ENCODE measurements at regions not wholly inside any gene's neighbourhood (a gene's known extent, or its start where the extent isn't known, plus 50 kb on each side); places are given as distances from the start of the nearest gene placed in this dataset.
A peak's percentile ranks its signal among the peaks of the same experiment; 100 is the strongest.
"Not testable (repeated sequence)": the region's sequence is repeated elsewhere in the genome, so short reads cannot be mapped to it uniquely, and the experiment has no call there.

DNA sequence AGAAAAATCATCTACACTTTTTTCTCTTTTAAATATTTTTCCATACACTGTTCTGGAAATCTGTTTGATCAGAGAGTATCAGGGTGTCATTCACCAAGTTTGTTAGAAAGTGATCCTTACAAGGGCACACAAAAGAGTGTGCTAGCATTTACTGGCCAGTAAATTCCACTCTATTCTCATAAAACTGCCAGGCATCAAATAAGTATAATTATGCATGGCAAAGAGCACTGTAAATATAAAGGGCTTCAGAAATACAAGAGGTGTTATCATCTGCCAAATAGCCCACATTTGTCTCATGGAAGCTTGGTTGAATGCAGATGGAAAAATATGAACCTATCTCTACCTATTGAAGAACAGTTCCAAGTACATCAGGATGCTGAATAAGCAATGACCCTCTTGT lies 847.3 kb upstream of the ACVR2A start:
- DNase-seq: no peak

DNA sequence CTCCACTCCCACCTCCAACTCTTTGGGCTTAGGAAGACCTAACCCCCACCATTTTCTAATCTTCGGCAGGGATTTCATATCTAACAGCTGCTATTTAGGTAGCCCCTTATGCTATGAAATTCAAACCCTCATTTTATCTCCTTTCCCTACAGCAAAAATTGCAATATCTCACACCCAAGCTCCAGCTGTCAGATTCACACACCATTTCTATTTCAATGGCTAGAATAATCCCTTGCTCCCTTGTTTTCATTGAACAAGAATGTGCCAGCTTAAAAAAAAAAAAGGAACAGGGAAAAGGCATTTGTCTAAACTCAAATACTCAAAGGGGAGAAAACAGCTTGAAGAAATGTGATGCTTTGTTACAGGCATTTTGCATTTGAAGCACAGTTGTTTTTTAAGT lies 850.6 kb upstream of the ACVR2A start:
- no peak for DNase-seq

DNA sequence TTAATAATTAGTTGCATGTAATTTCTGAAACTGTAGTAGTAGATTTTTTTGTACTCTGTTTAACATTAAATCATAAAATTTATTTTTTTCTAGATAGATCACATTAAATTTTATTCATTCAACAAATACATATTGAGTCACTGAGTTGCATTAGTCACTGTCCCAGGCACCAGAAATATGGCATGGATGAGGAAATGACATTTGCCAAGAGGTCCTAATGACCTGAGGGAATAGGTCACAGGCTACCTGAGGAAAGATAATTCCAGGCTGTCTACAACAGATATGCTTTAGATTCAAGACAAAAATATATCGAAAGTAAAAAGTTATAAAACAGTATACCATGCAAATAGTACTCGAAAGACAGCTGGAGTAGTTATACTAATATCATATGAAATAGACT lies 852.4 kb upstream of the ACVR2A start:
- DNase-seq: no peak

GRCh38 chr2:146992057-146992456 lies 852.8 kb upstream of the ACVR2A start:
- no peak for DNase-seq

GRCh38 chr2:146990311-146991054 lies 854.3 kb upstream of the ACVR2A start:
- DNase-seq: peak; percentile 53

DNA sequence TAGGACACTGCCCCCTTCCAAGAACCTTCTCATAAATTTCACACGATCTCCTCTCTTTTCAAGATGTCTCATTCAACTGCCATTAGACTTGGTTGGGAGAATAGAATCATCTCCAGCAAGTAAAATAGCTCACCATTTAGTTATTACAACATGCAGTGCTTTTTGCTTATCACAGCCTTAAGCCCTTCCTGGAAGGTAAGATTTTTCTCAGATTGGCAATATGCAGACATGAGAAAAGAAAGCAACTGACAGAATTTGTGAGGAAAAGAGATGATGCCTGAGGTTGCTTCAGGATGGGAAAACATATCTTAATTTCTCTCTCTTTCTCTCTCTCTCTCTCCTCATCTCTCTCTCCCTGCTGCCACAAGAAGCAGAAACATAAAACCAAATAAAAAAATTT lies 855.1 kb upstream of the ACVR2A start:
- DNase-seq: no peak

DNA sequence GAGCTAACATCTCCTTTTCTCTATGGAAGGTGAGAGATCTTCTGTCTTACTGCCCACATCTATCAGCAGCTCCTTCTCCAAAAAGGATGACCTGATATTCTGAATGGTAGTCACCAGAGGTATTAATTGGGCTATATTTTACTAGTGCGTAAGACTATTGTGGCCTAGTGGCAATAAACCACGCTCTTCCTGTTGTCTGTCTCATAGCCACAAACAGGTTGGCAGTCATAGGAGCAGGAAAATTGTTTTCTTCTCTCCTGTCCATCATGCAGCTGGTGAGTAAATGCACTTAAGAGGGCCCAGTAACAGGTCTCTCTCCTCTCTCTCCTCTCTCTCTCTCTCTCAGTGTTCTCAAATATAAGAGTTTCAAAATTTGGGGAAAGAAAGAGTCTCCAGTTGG lies 856.8 kb upstream of the ACVR2A start:
- DNase-seq: no peak

GRCh38 chr2:146986161-146986560 lies 858.7 kb upstream of the ACVR2A start:
- DNase-seq: no peak

DNA sequence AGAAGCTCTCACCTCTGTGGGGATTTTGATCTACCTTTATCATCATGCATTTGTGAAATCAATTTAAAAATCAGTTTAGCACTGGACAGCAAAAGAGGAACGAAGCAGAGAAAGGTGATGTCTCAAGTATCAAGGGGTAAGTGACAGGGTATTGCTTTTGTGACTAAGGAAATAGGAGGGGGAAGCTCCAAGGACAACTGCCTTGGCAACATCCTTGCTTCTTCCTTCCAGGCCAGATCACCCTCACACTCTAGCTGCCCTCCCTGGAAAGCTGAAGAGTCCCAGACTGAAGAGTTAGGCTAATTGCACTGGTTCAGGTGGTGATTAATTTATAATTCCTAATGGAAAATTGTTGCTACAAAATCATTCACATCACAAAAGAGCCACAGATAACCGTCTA lies 859.1 kb upstream of the ACVR2A start:
- no peak for DNase-seq

DNA sequence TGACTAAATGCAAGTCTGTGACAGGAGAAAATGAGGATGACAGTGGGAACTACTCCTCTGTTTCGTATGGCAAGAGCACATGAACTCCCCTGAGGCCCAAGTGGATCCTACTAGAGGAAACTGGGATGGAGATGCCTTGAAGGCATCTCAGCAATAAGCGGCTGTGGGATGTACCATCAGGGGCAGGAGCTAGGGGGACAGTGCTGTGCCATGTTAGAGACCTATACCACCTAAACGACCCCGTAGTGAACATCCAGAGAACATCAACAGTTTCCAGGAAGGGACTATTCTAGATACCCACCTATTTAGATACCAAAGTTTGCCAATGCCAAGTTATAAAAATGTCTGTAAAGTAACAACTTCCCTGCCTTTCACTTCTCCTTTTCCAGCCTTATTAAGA lies 860.8 kb upstream of the ACVR2A start:
- no peak for DNase-seq

DNA sequence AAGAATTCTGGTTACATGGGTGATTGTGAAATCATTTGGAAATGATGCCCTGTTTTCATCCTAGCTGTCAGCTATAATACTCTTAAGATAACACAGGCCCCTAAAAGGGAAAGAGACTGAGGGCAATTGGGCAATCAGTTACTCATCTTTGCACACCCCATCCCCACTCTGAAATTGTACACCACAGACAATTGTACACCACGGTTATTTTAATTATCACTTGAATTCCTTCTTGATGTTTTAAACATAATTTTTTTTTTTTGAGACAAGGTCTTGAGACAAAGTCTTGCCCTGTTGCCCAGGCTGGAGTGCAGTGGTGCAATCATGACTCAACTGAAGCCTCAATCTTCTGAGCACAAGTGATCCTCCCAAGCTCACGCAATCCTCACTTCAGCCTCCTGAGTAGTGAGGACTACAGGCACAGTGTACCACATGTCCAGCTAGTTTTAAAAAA lies 862.4 kb upstream of the ACVR2A start:
- peak; percentile 88 for DNase-seq

GRCh38 chr2:146981921-146982320 lies 862.9 kb upstream of the ACVR2A start:
- DNase-seq: peak; percentile 52

DNA sequence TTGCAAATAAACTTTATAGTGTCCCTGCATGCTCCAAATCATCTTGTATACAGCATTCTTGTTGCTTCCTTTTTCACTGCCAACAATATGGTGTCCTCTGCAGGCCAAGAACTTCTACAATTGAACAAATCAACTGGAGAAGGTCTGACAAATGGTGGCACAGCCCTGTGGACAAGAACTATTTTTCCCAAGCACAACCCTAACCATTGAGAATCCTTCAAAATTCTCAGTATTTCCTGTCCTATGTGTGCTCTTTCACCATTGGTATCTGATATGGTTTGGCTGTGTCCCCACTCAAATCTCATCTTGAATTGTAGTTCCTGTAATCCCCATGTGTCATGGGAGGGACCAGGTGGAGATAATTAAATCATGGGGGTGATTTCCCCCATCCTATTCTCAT lies 865.1 kb upstream of the ACVR2A start:
- no peak for DNase-seq

- DNase-seq: peak; percentile 64
Measured at GRCh38 chr2:146978577-146979555, 866.0 kb upstream of the ACVR2A start.

GRCh38 chr2:146970981-146971380 lies 873.8 kb upstream of the ACVR2A start:
- not testable (repeated sequence) for DNase-seq

GRCh38 chr2:146969703-146970102 lies 875.1 kb upstream of the ACVR2A start:
- not testable (repeated sequence) for DNase-seq

DNA sequence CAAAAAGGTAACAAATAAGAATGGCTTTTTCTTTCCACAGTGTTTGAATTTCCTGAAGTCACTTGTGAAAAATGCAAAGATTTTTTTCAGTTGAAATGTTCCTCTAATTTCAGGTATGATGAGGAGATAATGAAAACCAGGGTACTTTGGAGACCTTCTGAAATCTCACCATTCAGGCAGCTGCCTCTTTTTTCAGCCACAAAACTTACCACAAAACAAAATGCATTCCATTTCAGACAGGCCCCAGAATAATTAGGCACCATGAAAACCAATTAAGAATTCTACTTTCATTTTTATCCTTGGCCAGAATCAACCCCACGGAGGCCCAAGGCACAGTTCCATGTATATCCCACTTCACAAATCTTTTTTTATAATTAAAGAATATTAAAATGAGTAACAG lies 880.3 kb upstream of the ACVR2A start:
- DNase-seq: no peak

DNA sequence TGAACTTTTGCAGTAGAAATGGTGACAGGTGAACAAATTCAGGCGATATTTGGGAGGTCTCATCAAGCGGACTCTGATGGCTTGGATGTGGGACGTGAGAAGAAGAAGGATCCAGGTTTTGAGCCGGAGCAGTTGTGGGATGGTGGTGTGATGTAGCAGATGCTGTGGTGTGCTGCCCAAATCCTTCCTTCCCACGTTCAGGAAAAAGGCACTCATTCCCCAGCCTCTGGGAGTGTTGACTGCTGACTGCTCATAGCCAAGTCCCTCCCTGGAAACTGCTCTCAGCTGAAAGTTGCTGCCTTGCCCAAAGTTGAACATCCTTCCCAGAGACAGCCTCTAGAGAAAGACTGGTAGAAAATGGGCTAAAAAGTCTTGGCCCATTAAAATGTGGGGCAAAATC lies 890.3 kb upstream of the ACVR2A start:
- DNase-seq: no peak

DNA sequence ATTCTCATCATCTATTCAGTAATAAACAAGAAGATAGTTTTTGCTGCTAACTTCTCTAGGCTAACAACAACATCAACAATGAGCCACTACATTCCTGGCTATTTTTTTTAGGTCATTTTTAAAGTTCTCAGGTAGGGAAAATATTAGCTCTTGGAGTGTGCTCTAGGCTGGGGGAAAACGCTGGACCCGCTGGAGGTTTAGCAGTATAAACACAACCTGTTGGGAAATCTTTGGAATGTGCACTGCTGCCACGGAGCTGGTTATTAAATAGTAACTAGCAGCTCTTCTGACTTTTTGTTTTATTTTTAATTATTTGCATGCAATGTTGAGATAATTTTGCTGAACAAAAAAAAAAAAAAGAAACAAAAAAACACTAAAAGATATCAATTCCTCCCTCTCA lies 892.1 kb upstream of the ACVR2A start:
- DNase-seq: no peak

DNA sequence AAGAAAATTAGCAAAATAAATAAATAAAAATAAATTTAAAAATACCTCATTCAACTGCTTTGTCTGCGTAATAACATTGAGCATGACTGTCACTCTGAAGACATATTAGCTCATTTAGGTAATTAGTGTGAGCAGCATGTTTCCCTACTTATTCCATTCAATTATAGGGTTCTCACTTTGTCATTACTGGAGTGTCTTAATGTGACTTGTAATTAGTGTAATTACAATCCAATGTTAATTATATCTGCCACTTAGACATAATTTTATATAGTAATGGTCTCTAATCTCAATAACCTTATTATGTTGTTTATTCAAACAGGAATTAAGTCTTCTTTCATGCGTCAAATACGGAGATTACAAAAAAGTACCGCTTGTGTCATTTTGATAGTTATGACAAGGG lies 893.9 kb upstream of the ACVR2A start:
- no peak for DNase-seq

- no peak for DNase-seq
Measured at GRCh38 chr2:146950361-146950760, 894.5 kb upstream of the ACVR2A start.

GRCh38 chr2:146949400-146949799 lies 895.4 kb upstream of the ACVR2A start:
- no peak for DNase-seq

GRCh38 chr2:146944601-146945000 lies 900.2 kb upstream of the ACVR2A start:
- no peak for DNase-seq
